ENCODE measurements at regions not wholly inside any gene's neighbourhood (a gene's known extent, or its start where the extent isn't known, plus 50 kb on each side); places are given as distances from the start of the nearest gene placed in this dataset.

DNA sequence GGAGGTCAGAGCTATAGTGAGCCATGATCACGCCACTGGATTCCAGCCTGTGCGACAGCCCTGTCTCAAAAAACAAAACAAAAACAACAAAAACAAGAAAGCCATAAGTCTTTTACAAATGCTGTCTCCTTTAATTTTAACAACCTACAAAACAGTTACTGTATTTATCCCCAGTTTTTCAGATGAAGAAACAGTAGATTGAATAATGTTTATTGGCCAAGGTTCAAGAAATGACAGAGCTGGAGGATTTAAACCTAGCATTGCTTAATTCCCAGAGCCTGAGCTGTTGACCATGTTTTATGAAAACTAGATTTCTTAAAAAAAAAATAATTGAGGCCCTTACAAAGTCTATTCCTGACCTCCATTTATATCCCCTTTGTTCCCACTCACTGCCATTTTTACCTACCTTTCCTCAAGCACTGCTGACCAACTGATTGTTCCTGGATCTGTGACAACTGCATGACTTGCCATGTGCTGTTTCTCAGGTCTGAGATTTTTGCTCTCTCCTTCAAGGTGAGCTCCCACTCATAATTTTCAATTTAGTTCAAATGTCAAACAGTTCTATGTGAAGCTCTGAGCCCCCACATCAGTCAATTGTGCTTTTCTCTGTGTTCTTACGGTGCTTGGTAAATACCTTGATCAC is 140.8 kb downstream of the CHRM3 start:
- TF ChIP-seq, protein P1, sequence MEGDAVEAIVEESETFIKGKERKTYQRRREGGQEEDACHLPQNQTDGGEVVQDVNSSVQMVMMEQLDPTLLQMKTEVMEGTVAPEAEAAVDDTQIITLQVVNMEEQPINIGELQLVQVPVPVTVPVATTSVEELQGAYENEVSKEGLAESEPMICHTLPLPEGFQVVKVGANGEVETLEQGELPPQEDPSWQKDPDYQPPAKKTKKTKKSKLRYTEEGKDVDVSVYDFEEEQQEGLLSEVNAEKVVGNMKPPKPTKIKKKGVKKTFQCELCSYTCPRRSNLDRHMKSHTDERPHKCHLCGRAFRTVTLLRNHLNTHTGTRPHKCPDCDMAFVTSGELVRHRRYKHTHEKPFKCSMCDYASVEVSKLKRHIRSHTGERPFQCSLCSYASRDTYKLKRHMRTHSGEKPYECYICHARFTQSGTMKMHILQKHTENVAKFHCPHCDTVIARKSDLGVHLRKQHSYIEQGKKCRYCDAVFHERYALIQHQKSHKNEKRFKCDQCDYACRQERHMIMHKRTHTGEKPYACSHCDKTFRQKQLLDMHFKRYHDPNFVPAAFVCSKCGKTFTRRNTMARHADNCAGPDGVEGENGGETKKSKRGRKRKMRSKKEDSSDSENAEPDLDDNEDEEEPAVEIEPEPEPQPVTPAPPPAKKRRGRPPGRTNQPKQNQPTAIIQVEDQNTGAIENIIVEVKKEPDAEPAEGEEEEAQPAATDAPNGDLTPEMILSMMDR (conservative IDR thresholded peaks at IDR 0.05): no peak
- no peak for TF ChIP-seq EZH2 (IDR thresholded peaks at IDR 0.05; ENCODE audit: low read depth)

Data from PC-9 (cell line).